Astrocyte (in vitro differentiated cells and primary cell): ENCODE measurements at regions not wholly inside any gene's neighbourhood (a gene's known extent, or its start where the extent isn't known, plus 50 kb on each side); places are given as distances from the start of the nearest gene placed in this dataset.

Source experiments
- DNase-seq: peaks from one replicate; pipeline ENCODE4 v3.0.0-alpha.2; 2010; ENCODE audit warnings: low read depth
- FAIRE-seq: peaks from 2 replicates; lab custom pipeline; 2011; peaks lifted over from hg19 to GRCh38; lab: Jason Lieb, UNC
- H2AFZ ChIP-seq: 2 replicates; pipeline ENCODE4 v1.6.0; 2012; ENCODE audit warnings: low read depth, low read length, inconsistent platforms
- H3K27ac ChIP-seq: 2 replicates; pipeline ENCODE4 v1.5.1; 2011; ENCODE audit warnings: low read depth, low read length, inconsistent platforms
- H3K27me3 ChIP-seq: 2 replicates; pipeline ENCODE4 v1.6.0; 2011; ENCODE audit warnings: low read length, inconsistent platforms; ENCODE audit not compliant: insufficient read depth
- H3K36me3 ChIP-seq: 2 replicates; pipeline ENCODE4 v1.5.1; 2011; ENCODE audit warnings: low read length, inconsistent platforms; ENCODE audit not compliant: insufficient read depth
- H3K4me1 ChIP-seq: 2 replicates; pipeline ENCODE4 v1.5.1; 2011; ENCODE audit warnings: low read length, inconsistent platforms; ENCODE audit not compliant: insufficient read depth
- H3K4me2 ChIP-seq: 2 replicates; pipeline ENCODE4 v1.6.0; 2012; ENCODE audit warnings: low read length, inconsistent platforms
- H3K4me3 ChIP-seq: 2 replicates; pipeline ENCODE4 v1.5.1; 2011; ENCODE audit warnings: low read depth, mild to moderate bottlenecking, low read length, inconsistent platforms; ENCODE audit not compliant: insufficient read depth
- H3K79me2 ChIP-seq: 2 replicates; pipeline ENCODE4 v1.6.0; 2012; ENCODE audit warnings: mild to moderate bottlenecking, low read length, inconsistent platforms; ENCODE audit not compliant: insufficient read depth
- H3K9ac ChIP-seq: 2 replicates; pipeline ENCODE4 v1.6.0; 2012; ENCODE audit warnings: mild to moderate bottlenecking, low read length, inconsistent platforms
- H3K9me3 ChIP-seq: 2 replicates; pipeline ENCODE4 v1.5.1; 2012; ENCODE audit warnings: low read depth, mild to moderate bottlenecking, low read length, inconsistent platforms; ENCODE audit not compliant: insufficient read depth
- H4K20me1 ChIP-seq: 2 replicates; pipeline ENCODE4 v1.6.0; 2012; ENCODE audit warnings: low read length, inconsistent platforms; ENCODE audit not compliant: insufficient read depth
- H3K27ac Mint-ChIP-seq: one replicate; pipeline ENCODE4 v1.8.0; 2021; ENCODE audit warnings: mild to moderate bottlenecking, mixed read lengths; ENCODE audit not compliant: unreplicated experiment
- H3K27me3 Mint-ChIP-seq: one replicate; pipeline ENCODE4 v1.8.0; 2021; ENCODE audit warnings: low read depth, mixed read lengths; ENCODE audit not compliant: unreplicated experiment
- H3K36me3 Mint-ChIP-seq: one replicate; pipeline ENCODE4 v1.8.0; 2021; ENCODE audit warnings: low read depth, mixed read lengths; ENCODE audit not compliant: unreplicated experiment
- H3K4me1 Mint-ChIP-seq: one replicate; pipeline ENCODE4 v1.8.0; 2021; ENCODE audit warnings: low read depth, mixed read lengths; ENCODE audit not compliant: unreplicated experiment
- H3K4me3 Mint-ChIP-seq: one replicate; pipeline ENCODE4 v1.8.0; 2021; ENCODE audit warnings: mild to moderate bottlenecking, moderate library complexity, mixed read lengths; ENCODE audit not compliant: unreplicated experiment
- H3K9me3 Mint-ChIP-seq: one replicate; pipeline ENCODE4 v1.8.0; 2021; ENCODE audit warnings: mild to moderate bottlenecking, mixed read lengths; ENCODE audit not compliant: unreplicated experiment
- EZH2 ChIP-seq: IDR thresholded peaks from 2 replicates; pipeline ENCODE4 v1.6.1; 2012; ENCODE audit warnings: mild to moderate bottlenecking, low read length, inconsistent platforms; ENCODE audit not compliant: insufficient read depth
- TF ChIP-seq, protein P1 (sequence below): IDR thresholded peaks from 2 replicates; pipeline ENCODE4 v1.5.1; 2011; ENCODE audit warnings: low read depth, mild to moderate bottlenecking, inconsistent platforms, low read length, moderate library complexity; ENCODE audit not compliant: insufficient read depth

GRCh38 chr10:113273181-113274163, 279.4 kb upstream of the HABP2 start:
- Mint-ChIP-seq H3K36me3 (no peaks in the 10 kb centered on the region), H3K9me3 (peaks cover 14% of the 10 kb centered on the region), H3K27me3 (peaks cover 3% of the 10 kb centered on the region), H3K27ac (no peak overlapping the region), H3K4me1 (no peaks in the 10 kb centered on the region), H3K4me3 (no peak overlapping the region)
- Histone ChIP-seq H3K4me2 (peak overlapping the region; percentile 74), H3K27me3 (no peaks in the 10 kb centered on the region), H3K9me3 (no peaks in the 10 kb centered on the region), H3K4me1 (peaks cover 14% of the 10 kb centered on the region), H3K4me3 (peak overlapping the region; percentile 24), H2AFZ (peak overlapping the region; percentile 80), H3K9ac (peak overlapping the region; percentile 4), H4K20me1 (no peaks in the 10 kb centered on the region), H3K79me2 (no peaks in the 10 kb centered on the region), H3K36me3 (no peaks in the 10 kb centered on the region), H3K27ac (no peak overlapping the region)
- TF ChIP-seq, protein P1, sequence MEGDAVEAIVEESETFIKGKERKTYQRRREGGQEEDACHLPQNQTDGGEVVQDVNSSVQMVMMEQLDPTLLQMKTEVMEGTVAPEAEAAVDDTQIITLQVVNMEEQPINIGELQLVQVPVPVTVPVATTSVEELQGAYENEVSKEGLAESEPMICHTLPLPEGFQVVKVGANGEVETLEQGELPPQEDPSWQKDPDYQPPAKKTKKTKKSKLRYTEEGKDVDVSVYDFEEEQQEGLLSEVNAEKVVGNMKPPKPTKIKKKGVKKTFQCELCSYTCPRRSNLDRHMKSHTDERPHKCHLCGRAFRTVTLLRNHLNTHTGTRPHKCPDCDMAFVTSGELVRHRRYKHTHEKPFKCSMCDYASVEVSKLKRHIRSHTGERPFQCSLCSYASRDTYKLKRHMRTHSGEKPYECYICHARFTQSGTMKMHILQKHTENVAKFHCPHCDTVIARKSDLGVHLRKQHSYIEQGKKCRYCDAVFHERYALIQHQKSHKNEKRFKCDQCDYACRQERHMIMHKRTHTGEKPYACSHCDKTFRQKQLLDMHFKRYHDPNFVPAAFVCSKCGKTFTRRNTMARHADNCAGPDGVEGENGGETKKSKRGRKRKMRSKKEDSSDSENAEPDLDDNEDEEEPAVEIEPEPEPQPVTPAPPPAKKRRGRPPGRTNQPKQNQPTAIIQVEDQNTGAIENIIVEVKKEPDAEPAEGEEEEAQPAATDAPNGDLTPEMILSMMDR: no peak
- TF ChIP-seq EZH2: no peak
- FAIRE-seq (no peak), DNase-seq (peak; percentile 38)

DNA sequence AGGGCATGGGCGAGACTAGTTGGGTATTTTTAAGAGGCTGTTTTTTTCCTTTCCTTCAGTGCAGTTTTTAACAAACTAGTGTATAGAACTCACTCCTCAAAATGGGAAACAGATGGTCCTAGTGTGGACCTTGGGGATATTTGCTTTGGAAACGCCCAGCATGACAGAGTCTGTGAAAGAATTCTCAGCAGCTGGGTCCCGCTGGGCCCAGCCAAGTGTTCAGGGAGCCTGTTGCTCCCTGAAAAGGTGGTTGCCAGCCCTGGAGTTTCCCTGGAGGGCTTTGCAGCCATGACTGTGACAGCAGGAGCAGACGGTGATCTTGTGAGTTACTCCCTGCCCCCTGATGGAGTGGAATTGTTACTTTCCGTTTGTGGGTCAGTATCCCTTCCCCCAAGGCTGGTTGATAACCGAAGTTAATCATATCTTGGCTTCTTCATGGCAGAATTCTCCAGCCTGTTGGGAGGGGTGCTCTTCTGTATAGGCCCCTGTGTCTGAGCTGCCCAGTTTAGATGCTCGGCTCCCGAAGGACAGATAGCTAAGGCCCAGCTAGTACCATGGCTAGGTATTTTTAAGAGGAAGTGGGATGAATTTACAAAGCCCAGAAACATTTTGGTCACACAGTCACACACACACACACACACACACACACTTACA, 278.6 kb upstream of the HABP2 start:
- Histone ChIP-seq H3K4me3 (no peak overlapping the region), H3K4me2 (peak overlapping the region; percentile 74), H3K9ac (peak overlapping the region; percentile 4), H3K27ac (no peak overlapping the region), H3K27me3 (no peaks in the 10 kb centered on the region), H3K9me3 (no peaks in the 10 kb centered on the region), H3K79me2 (no peaks in the 10 kb centered on the region), H2AFZ (peak overlapping the region; percentile 80), H3K36me3 (no peaks in the 10 kb centered on the region), H4K20me1 (no peaks in the 10 kb centered on the region), H3K4me1 (peaks cover 14% of the 10 kb centered on the region)
- peak; percentile 13 for DNase-seq
- Mint-ChIP-seq H3K4me3 (no peak overlapping the region), H3K9me3 (peaks cover 15% of the 10 kb centered on the region), H3K27ac (no peak overlapping the region), H3K36me3 (no peaks in the 10 kb centered on the region), H3K27me3 (no peaks in the 10 kb centered on the region), H3K4me1 (no peaks in the 10 kb centered on the region)
- peak; percentile 68 for FAIRE-seq
- TF ChIP-seq, protein P1: no peak
- no peak for TF ChIP-seq EZH2
